HL-60/S4 treated with phorbol 12-myristate 13-acetate at 8.2 ng/mL for 4 days and 3 days (cell line): ENCODE measurements at regions not wholly inside any gene's neighbourhood (a gene's known extent, or its start where the extent isn't known, plus 50 kb on each side); places are given as distances from the start of the nearest gene placed in this dataset.
"Not testable (repeated sequence)": the region's sequence is repeated elsewhere in the genome, so short reads cannot be mapped to it uniquely, and the experiment has no call there.

Experiments
- in situ Hi-C: fragments of 300-500 bp; cut with MboI; formaldehyde crosslinking; loops from 2 replicates; pipeline ENCODE4 v1.15.0; 2022; ENCODE audit warnings: low sequenced_read_pairs

GRCh38 chr3:6444888-6445658, 415.8 kb upstream of the GRM7 start:
- in situ Hi-C loops, result no loop called here

GRCh38 chr3:6447166-6447801, 413.6 kb upstream of the GRM7 start:
- in situ Hi-C loops, result no loop called here

GRCh38 chr3:6448011-6448410, 412.9 kb upstream of the GRM7 start:
- in situ Hi-C loops, result no loop called here

GRCh38 chr3:6449099-6449498, 411.8 kb upstream of the GRM7 start:
- in situ Hi-C loops, result no loop called here

- in situ Hi-C loops, result no loop called here
Measured at GRCh38 chr3:6452974-6453373, 407.9 kb upstream of the GRM7 start.

DNA sequence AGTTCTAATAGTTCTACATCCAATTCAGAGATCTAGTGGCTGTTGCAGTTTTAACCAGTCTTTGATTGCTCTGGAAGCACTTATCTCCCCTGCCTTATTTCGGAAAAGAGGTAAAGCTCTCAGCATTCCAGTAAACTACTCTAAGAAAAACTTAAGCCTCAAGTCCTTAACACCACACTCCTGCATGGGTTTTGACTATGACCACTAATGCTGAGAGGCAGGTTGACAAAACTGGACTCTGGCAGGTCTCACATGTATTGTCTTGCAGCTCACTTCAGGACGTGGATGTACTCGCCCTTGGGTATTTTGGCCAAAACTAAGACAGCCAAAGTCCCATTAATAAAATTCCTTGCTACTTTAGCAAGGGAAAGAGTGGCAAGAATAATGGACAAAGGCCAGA, 405.9 kb upstream of the GRM7 start:
- in situ Hi-C loops, result no loop called here

DNA sequence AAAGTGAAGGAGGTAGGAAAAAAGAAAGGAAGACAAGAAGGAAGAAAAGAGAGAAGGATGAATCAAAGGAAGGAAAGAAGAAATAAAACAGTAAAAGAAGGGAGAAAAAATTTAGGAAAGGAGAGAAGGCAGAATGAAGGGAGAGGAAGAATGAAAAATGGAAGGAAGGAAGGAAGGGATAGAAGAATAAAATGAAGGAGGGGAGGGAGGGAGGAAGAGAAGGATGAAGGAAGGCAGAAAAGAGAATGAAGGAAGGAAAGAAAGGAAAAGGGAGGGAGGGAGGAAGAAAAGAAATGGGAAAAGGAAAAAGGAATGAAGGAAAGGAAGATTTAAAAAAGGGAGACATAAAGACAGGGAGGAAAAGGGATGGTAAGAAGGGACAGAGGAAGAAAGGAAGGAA, 393.7 kb upstream of the GRM7 start:
- in situ Hi-C loops, result no loop called here

GRCh38 chr3:6468589-6468988, 392.3 kb upstream of the GRM7 start:
- in situ Hi-C loops, result no loop called here

GRCh38 chr3:6471744-6472143, 389.2 kb upstream of the GRM7 start:
- in situ Hi-C loops, result no loop called here

- in situ Hi-C loops, result not testable (repeated sequence)
Measured at GRCh38 chr3:6490487-6491327, 370.2 kb upstream of the GRM7 start.

- in situ Hi-C loops, result no loop called here
Measured at GRCh38 chr3:6491768-6492167, 369.1 kb upstream of the GRM7 start.

- in situ Hi-C loops, result no loop called here
Measured at GRCh38 chr3:6492306-6492705, 368.6 kb upstream of the GRM7 start.

- in situ Hi-C loops, result not testable (repeated sequence)
Measured at GRCh38 chr3:6498944-6499343, 362.0 kb upstream of the GRM7 start.

DNA sequence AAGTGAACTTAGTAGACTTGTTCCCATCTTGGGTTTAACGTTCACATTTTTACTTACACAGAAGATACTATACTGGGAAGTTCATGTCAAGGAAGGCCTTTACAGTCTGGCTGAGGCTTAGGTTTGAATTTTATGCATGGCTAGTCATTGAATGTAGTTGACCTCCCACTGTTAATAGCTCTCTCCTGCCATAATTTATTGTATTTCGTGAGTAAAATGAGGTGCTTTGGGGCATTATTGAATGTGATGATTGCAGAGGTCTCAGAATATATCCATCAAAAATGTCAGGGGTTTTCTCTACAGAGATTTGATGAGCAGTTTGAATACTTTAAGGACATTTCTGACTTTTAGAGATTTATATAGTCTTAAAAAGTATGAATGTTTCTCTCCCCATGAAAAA, 356.6 kb upstream of the GRM7 start:
- in situ Hi-C loops, result no loop called here

DNA sequence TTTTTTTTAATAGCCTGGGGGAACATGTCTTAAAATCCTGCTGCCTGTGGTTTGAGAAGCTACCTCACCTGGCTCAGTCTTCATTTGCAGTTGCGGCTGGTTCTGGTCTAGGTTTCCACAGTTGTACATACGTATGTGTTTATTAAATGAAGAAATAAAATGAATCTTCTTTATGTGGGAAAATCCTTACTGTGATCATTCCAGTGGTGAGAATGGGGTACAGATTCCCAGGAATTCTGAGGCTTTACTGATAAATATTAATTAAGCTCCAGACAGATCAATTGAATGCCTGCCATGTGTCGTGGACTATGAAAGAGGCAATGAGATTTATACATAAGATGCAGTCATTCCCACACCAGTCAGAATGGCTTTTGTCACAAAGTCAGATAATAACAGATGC, 356.1 kb upstream of the GRM7 start:
- in situ Hi-C loops, result no loop called here

DNA sequence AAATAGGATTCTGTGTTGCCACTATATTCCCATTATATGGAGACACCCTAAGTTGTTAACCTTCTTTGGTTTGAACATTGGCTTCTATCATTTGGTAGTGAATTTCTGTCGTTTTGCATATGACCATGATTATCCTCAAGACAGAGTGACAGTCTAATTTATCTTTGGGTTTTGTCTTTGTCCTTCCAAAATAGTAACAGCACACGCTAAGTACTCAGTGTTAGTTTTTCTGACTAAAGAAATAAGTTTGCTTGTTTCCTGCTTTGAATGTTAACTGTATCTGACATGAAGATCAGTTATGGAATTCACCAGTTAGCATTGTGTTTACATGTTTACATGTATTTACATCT, 352.5 kb upstream of the GRM7 start:
- in situ Hi-C loops, result no loop called here

DNA sequence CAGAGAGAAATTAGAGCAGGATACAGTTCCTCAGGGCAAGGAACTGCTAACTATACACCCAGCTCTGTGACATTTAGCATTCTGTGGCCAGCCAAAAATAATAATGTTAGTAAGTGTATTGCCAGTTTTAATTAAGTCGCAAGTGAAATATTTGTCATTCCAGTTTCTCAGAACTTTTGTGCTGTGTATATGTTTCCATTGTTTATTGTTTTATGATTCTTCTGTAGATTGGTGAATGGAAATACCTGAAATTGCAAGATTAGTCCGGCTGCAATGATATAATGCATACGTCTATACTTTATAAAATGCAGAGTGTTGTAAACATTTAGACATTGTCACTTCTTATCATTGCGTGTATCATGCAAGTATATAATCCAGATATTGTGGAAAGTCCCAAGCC, 351.3 kb upstream of the GRM7 start:
- in situ Hi-C loops, result no loop called here

- in situ Hi-C loops, result no loop called here
Measured at GRCh38 chr3:6510713-6511112, 350.2 kb upstream of the GRM7 start.

DNA sequence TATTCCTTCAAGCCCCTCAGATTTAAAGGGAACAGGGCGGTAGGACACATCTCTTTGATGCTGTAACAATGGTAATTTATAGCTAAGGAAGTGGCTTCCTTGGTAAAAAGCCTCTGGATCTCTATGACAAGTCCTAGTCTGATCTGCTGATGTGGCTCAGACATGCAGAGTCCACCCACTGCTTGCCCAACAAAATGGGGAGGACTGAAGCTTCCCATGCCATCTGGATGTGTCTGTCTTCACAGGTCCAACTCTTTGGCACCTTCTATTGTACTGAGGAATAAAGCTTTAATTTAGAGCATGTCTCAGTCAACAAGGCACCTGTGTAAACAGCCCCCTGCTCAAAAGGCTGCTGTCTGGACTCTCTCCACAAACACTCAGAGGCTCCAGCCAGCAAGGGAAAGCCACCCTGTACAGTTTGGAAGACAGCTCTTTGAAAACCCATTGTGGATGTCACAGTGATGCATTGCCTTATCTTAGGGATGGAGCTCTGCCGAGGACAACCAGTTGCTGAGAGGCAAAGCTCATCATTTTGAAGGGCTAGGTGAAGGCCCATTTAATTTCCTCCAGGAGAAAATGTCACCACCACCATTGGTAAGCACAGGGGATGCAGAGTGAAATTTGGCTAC, 348.6 kb upstream of the GRM7 start:
- in situ Hi-C loops, result no loop called here

GRCh38 chr3:6516143-6516542, 344.8 kb upstream of the GRM7 start:
- in situ Hi-C loops, result no loop called here

DNA sequence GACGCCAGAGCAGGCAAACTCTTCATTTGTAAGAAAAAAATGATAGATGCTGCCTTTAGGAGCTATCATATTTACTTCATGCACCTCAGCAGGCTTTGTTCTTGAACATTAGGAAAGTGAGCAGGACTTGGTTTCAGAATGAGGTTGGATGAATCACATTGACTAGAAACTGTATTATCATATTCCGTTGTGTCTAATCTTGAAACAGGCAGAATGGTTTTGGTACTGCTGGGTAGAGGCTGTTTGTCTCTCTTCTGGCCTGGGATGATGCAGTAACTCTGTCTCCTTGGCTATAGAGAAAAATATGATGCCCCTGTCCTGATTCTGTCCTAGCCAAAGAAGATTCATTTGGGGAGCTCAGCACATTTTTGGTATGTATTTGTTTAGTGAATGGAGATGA, 344.2 kb upstream of the GRM7 start:
- in situ Hi-C loops, result no loop called here
